ENCODE measurements at regions not wholly inside any gene's neighbourhood (a gene's known extent, or its start where the extent isn't known, plus 50 kb on each side); places are given as distances from the start of the nearest gene placed in this dataset.
"Not testable (repeated sequence)": the region's sequence is repeated elsewhere in the genome, so short reads cannot be mapped to it uniquely, and the experiment has no call there.

GRCh38 chr13:76620036-76620435 lies 266.2 kb downstream of the KCTD12 start:
- no peak for DNase-seq (ENCODE audit: low spot score)

GRCh38 chr13:76619631-76620030 lies 266.6 kb downstream of the KCTD12 start:
- DNase-seq (ENCODE audit: low spot score), result no peak

GRCh38 chr13:76610819-76611415 lies 275.3 kb downstream of the KCTD12 start:
- DNase-seq (ENCODE audit: low spot score), result no peak

- DNase-seq (ENCODE audit: low spot score), result no peak
These were observed 276.6 kb downstream of the KCTD12 start for GRCh38 chr13:76609643-76610042.

- no peak for DNase-seq (ENCODE audit: low spot score)
These were observed 278.3 kb downstream of the KCTD12 start for GRCh38 chr13:76607866-76608265.

GRCh38 chr13:76600081-76600480 lies 286.1 kb downstream of the KCTD12 start:
- DNase-seq (ENCODE audit: low spot score), result peak; percentile 13

GRCh38 chr13:76597868-76598267 lies 288.3 kb downstream of the KCTD12 start:
- DNase-seq (ENCODE audit: low spot score), result no peak

GRCh38 chr13:76596216-76596615 lies 290.0 kb downstream of the KCTD12 start:
- no peak for DNase-seq (ENCODE audit: low spot score)

- DNase-seq (ENCODE audit: low spot score), result no peak
These were observed 291.8 kb downstream of the KCTD12 start for GRCh38 chr13:76594435-76594834.

- no peak for DNase-seq (ENCODE audit: low spot score)
These were observed 299.4 kb downstream of the KCTD12 start for GRCh38 chr13:76586842-76587241.

GRCh38 chr13:76579701-76580100 lies 306.5 kb downstream of the KCTD12 start:
- DNase-seq (ENCODE audit: low spot score), result no peak

- DNase-seq (ENCODE audit: low spot score), result not testable (repeated sequence)
These were observed 310.6 kb downstream of the KCTD12 start for GRCh38 chr13:76575634-76576033.

GRCh38 chr13:76570510-76570971 lies 315.7 kb downstream of the KCTD12 start:
- peak; percentile 47 for DNase-seq (ENCODE audit: low spot score)

- no peak for DNase-seq (ENCODE audit: low spot score)
These were observed 329.6 kb downstream of the KCTD12 start for GRCh38 chr13:76556627-76557026.

- no peak for DNase-seq (ENCODE audit: low spot score)
These were observed 333.4 kb downstream of the KCTD12 start for GRCh38 chr13:76552807-76553206.

GRCh38 chr13:76552041-76552772 lies 334.0 kb downstream of the KCTD12 start:
- no peak for DNase-seq (ENCODE audit: low spot score)

- no peak for DNase-seq (ENCODE audit: low spot score)
These were observed 344.0 kb downstream of the KCTD12 start for GRCh38 chr13:76542176-76542575.

GRCh38 chr13:76538004-76538403 lies 348.2 kb downstream of the KCTD12 start:
- DNase-seq (ENCODE audit: low spot score), result no peak

- DNase-seq (ENCODE audit: low spot score), result no peak
These were observed 353.0 kb downstream of the KCTD12 start for GRCh38 chr13:76533251-76533650.

- DNase-seq (ENCODE audit: low spot score), result no peak
These were observed 359.2 kb downstream of the KCTD12 start for GRCh38 chr13:76527041-76527440.

- no peak for DNase-seq (ENCODE audit: low spot score)
These were observed 362.4 kb downstream of the KCTD12 start for GRCh38 chr13:76523740-76524340.

GRCh38 chr13:76522083-76522755 lies 364.0 kb downstream of the KCTD12 start:
- DNase-seq (ENCODE audit: low spot score), result no peak

- DNase-seq (ENCODE audit: low spot score), result no peak
These were observed 366.5 kb downstream of the KCTD12 start for GRCh38 chr13:76519685-76520084.

Measured in globus pallidus (tissue), 1 donor.